Lower leg skin (tissue), 3 donors: ENCODE measurements at regions not wholly inside any gene's neighbourhood (a gene's known extent, or its start where the extent isn't known, plus 50 kb on each side); places are given as distances from the start of the nearest gene placed in this dataset.

Source experiments
- POLR2A ChIP-seq, 2 donors: fragments of 450-650 bp; IDR thresholded peaks; one replicate each; pipeline ENCODE4 v1.6.1; 2016 to 2017; ENCODE audit warnings: antibody characterized with exemption in 2 of 2, mild to moderate bottlenecking in 1 of 2, moderate library complexity in 1 of 2
- TF ChIP-seq, protein P1 (sequence below), 3 donors: fragments of 450-650 bp; IDR thresholded peaks; one replicate each; pipeline ENCODE4 v1.5.1; 2016; ENCODE audit warnings: antibody characterized with exemption in 3 of 3, mild to moderate bottlenecking in 3 of 3, moderate library complexity in 2 of 3

DNA sequence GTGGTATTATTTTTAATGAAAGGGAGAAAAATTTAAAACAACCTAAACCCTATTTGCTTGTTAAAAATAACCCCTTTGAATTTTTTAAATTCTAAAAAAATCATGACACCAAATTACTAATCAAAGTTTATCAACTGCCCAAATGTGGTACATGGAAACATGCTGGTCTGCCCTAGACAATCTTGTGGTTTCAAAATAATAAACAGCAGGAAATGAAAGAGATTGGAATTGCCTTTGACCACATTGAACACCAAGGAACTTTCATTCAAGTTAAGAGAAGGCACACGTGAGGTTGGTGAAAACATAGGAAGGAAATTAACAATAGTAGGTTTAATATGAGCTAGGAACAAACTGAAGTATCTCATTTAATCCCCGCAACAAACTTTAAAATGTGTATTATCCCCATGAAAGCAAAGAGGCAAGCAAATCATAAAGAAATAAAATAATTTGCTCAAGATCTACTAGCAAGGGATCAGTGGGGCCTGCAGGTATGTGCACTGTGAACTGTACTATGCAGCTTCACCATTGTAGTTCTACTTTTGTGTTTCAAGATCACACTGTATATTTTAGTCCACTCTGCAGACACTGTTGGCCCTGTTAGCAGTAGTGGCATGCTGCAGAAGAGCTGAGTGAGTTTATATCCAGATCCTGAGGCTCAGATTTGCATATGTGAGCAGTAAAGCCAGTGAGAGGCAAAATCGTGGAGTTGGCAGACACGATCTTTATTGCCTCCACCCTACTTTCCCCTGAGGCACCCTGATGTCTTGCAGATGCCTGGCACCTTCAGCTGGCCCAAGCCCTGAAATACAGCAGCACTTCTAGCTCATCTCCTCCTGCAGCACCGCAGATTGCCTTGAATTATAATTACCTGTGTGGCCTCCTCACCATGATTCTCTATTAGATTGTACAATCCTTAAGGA, 157.8 kb upstream of the TENT5A start:
- TF ChIP-seq, protein P1, sequence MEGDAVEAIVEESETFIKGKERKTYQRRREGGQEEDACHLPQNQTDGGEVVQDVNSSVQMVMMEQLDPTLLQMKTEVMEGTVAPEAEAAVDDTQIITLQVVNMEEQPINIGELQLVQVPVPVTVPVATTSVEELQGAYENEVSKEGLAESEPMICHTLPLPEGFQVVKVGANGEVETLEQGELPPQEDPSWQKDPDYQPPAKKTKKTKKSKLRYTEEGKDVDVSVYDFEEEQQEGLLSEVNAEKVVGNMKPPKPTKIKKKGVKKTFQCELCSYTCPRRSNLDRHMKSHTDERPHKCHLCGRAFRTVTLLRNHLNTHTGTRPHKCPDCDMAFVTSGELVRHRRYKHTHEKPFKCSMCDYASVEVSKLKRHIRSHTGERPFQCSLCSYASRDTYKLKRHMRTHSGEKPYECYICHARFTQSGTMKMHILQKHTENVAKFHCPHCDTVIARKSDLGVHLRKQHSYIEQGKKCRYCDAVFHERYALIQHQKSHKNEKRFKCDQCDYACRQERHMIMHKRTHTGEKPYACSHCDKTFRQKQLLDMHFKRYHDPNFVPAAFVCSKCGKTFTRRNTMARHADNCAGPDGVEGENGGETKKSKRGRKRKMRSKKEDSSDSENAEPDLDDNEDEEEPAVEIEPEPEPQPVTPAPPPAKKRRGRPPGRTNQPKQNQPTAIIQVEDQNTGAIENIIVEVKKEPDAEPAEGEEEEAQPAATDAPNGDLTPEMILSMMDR (IDR thresholded peaks at IDR 0.05) = no peak
- no peak for TF ChIP-seq POLR2A (IDR thresholded peaks at IDR 0.05)
